GM19397 (cell line): ENCODE measurements at regions not wholly inside any gene's neighbourhood (a gene's known extent, or its start where the extent isn't known, plus 50 kb on each side); places are given as distances from the start of the nearest gene placed in this dataset.

Experiments used
- ATAC-seq: cut with Tn5 transposase; IDR thresholded peaks from one replicate; pipeline ENCODE4 v1.9.1; 2021; ENCODE audit warnings: mild to moderate bottlenecking, moderate library complexity; ENCODE audit not compliant: unreplicated experiment

GRCh38 chr3:106792716-106793115 is 584.5 kb upstream of the CCDC54 start:
- no peak for ATAC-seq

GRCh38 chr3:106794442-106794841 is 582.8 kb upstream of the CCDC54 start:
- no peak for ATAC-seq

GRCh38 chr3:106795553-106795952 is 581.7 kb upstream of the CCDC54 start:
- ATAC-seq: no peak

GRCh38 chr3:106797461-106797860 is 579.8 kb upstream of the CCDC54 start:
- ATAC-seq: no peak

GRCh38 chr3:106805625-106806024 is 571.6 kb upstream of the CCDC54 start:
- no peak for ATAC-seq

GRCh38 chr3:106806964-106807363 is 570.3 kb upstream of the CCDC54 start:
- no peak for ATAC-seq

GRCh38 chr3:106809041-106809440 is 568.2 kb upstream of the CCDC54 start:
- ATAC-seq: no peak

GRCh38 chr3:106809623-106810299 is 567.5 kb upstream of the CCDC54 start:
- no peak for ATAC-seq

- ATAC-seq: no peak
Observed at GRCh38 chr3:106810300-106810875, 566.9 kb upstream of the CCDC54 start.

GRCh38 chr3:106811376-106811775 is 565.9 kb upstream of the CCDC54 start:
- no peak for ATAC-seq

GRCh38 chr3:106813742-106814141 is 563.5 kb upstream of the CCDC54 start:
- no peak for ATAC-seq

GRCh38 chr3:106814231-106814630 is 563.0 kb upstream of the CCDC54 start:
- ATAC-seq: no peak

- no peak for ATAC-seq
Observed at GRCh38 chr3:106816838-106817237, 560.4 kb upstream of the CCDC54 start.

GRCh38 chr3:106817706-106818105 is 559.5 kb upstream of the CCDC54 start:
- ATAC-seq: no peak

GRCh38 chr3:106819440-106819839 is 557.8 kb upstream of the CCDC54 start:
- no peak for ATAC-seq

- no peak for ATAC-seq
Observed at GRCh38 chr3:106820726-106821362, 556.4 kb upstream of the CCDC54 start.

GRCh38 chr3:106821801-106822200 is 555.4 kb upstream of the CCDC54 start:
- no peak for ATAC-seq

- no peak for ATAC-seq
Observed at GRCh38 chr3:106822204-106822603, 555.0 kb upstream of the CCDC54 start.

GRCh38 chr3:106823701-106824100 is 553.5 kb upstream of the CCDC54 start:
- no peak for ATAC-seq

- no peak for ATAC-seq
Observed at GRCh38 chr3:106824856-106825255, 552.4 kb upstream of the CCDC54 start.

- ATAC-seq: no peak
Observed at GRCh38 chr3:106825962-106826605, 551.2 kb upstream of the CCDC54 start.

GRCh38 chr3:106826791-106827311 is 550.4 kb upstream of the CCDC54 start:
- no peak for ATAC-seq
